GM12878 (cell line): ENCODE measurements at regions not wholly inside any gene's neighbourhood (a gene's known extent, or its start where the extent isn't known, plus 50 kb on each side); places are given as distances from the start of the nearest gene placed in this dataset.

Source experiments
- ATAC-seq: fragments of 200-7000 bp; cut with Tn5 transposase; 3 replicates; pipeline ENCODE4 v1.9.1; 2020; ENCODE audit warnings: mild to moderate bottlenecking, moderate library complexity
- BruUV-seq: library from RNA; stranded (reverse); fragments of 400-500 nt; replicated peaks from 2 replicates; lab custom pipeline; 2021; lab: Mats Ljungman, UMichigan
- CTCF ChIA-PET: fragments of 300-600 bp; sonication (Branson Sonifier 250); formaldehyde crosslinking; extraction: SDS; loops from one replicate; lab custom pipeline; 2021; ENCODE audit warnings: inconsistent platforms; lab: Yijun Ruan, JAX
- POLR2A ChIA-PET: fragments of 350-600 bp; formaldehyde crosslinking; extraction: SDS; loops from one replicate; lab custom pipeline; 2021; ENCODE audit warnings: inconsistent platforms; lab: Charles Lee
- RAD21 ChIA-PET: fragments of 300-600 bp; sonication (Branson Sonifier 250); formaldehyde crosslinking; loops from one replicate; lab custom pipeline; 2023; ENCODE audit warnings: antibody characterized with exemption; ENCODE audit not compliant: unreplicated experiment; lab: Charles Lee
- SMC1A ChIA-PET: fragments of 300-600 bp; sonication (Branson Sonifier 250); formaldehyde crosslinking; loops from one replicate; lab custom pipeline; 2023; ENCODE audit not compliant: unreplicated experiment, uncharacterized antibody; lab: Charles Lee
- DNase-seq: peaks from one replicate; pipeline ENCODE4 v3.0.0-alpha.2; 2011; ENCODE audit warnings: low read depth, low spot score
- FAIRE-seq: peaks from 3 replicates; lab custom pipeline; 2011; peaks lifted over from hg19 to GRCh38; lab: Jason Lieb, UNC
- H2AFZ ChIP-seq: 2 replicates; pipeline ENCODE4 v1.6.0; 2011; ENCODE audit warnings: low read depth, low read length, control low read depth; ENCODE audit not compliant: control insufficient read depth
- H3K27ac ChIP-seq: 2 replicates; pipeline ENCODE4 v1.5.1; 2011; ENCODE audit warnings: control low read depth; ENCODE audit not compliant: control insufficient read depth, insufficient read depth
- H3K27me3 ChIP-seq, 2 experiments: replicated peaks in 1 of 2; 2 replicates each; pipeline versions ENCODE4 v1.6.0 to v1.6.1; 2011; ENCODE audit warnings: low read length in 1 of 2; ENCODE audit not compliant: control insufficient read depth in 2 of 2, insufficient read depth in 2 of 2
- H3K36me3 ChIP-seq, 2 experiments: 2 replicates each; pipeline ENCODE4 v1.5.1; 2011; ENCODE audit warnings: low read length in 1 of 2; ENCODE audit not compliant: control insufficient read depth in 2 of 2, insufficient read depth in 2 of 2
- H3K4me1 ChIP-seq: 2 replicates; pipeline ENCODE4 v1.6.1; 2011; ENCODE audit warnings: mild to moderate bottlenecking, low read length, moderate library complexity, mixed read lengths; ENCODE audit not compliant: control insufficient read depth, insufficient read depth
- H3K4me2 ChIP-seq: 2 replicates; pipeline ENCODE4 v1.6.0; 2011; ENCODE audit warnings: control low read depth; ENCODE audit not compliant: control insufficient read depth, insufficient read depth
- H3K4me3 ChIP-seq: fragments of 200-600 bp; sonication (generic); 2 replicates; pipeline ENCODE4 v1.5.1; 2016
- H3K79me2 ChIP-seq: 2 replicates; pipeline ENCODE4 v1.6.0; 2011; ENCODE audit warnings: low read length; ENCODE audit not compliant: control insufficient read depth, insufficient read depth
- H3K9ac ChIP-seq: 2 replicates; pipeline ENCODE4 v1.8.0; 2011; ENCODE audit warnings: low read length, control low read depth, mixed read lengths; ENCODE audit not compliant: control insufficient read depth, insufficient read depth
- H3K9me3 ChIP-seq: replicated peaks from 3 replicates; pipeline ENCODE4 v1.5.1; 2011; ENCODE audit warnings: mild to moderate bottlenecking, low read length; ENCODE audit not compliant: control insufficient read depth, insufficient read depth
- H4K20me1 ChIP-seq: 2 replicates; pipeline ENCODE4 v1.6.0; 2011; ENCODE audit not compliant: control insufficient read depth, insufficient read depth
- ASH2L ChIP-seq: fragments of 300-600, 200-600 bp; sonication (generic); IDR thresholded peaks from 2 replicates; pipeline ENCODE4 v1.6.1; 2017; ENCODE audit warnings: low read depth, mild to moderate bottlenecking, borderline replicate concordance
- ESRRA ChIP-seq: IDR thresholded peaks from 2 replicates; pipeline ENCODE4 v1.6.1; 2012; ENCODE audit warnings: mild to moderate bottlenecking, low read length, improper control_type of control experiment
- MXI1 ChIP-seq: fragments of 150-350 bp; IDR thresholded peaks from 2 replicates; pipeline ENCODE4 v1.6.1; 2011; ENCODE audit warnings: low read depth, mild to moderate bottlenecking, inconsistent platforms, low read length, improper control_type of control experiment
- NRF1 ChIP-seq: conservative IDR thresholded peaks from 2 replicates; pipeline ENCODE4 v1.6.1; 2011; ENCODE audit warnings: mild to moderate bottlenecking, low read depth, low read length, improper control_type of control experiment
- SPI1 ChIP-seq: IDR thresholded peaks from 2 replicates; pipeline ENCODE4 v1.6.1; 2011; ENCODE audit warnings: low read depth, mild to moderate bottlenecking, low read length, moderate library complexity, borderline replicate concordance; ENCODE audit not compliant: insufficient read depth
- YBX1 ChIP-seq: fragments of 450-650 bp; IDR thresholded peaks from 2 replicates; pipeline ENCODE4 v1.6.1; 2016; ENCODE audit warnings: antibody characterized with exemption
- ZBED1 ChIP-seq: IDR thresholded peaks from 2 replicates; pipeline ENCODE4 v1.6.1; 2016; ENCODE audit warnings: borderline replicate concordance
- WGBS: methylation state at CpG from one replicate; pipeline ENCODE4 v1.1.6; 2016; ENCODE audit warnings: low lambda C conversion rate; ENCODE audit not compliant: insufficient replicate concordance, insufficient coverage; ENCODE audit errors: missing lambda C conversion rate; 5-methylcytosine and 5-hydroxymethylcytosine counted together
- in situ Hi-C: fragments of 300-500 bp; cut with MboI; formaldehyde crosslinking; loops from 9 replicates; pipeline ENCODE4 v1.14.3; 2018; ENCODE audit warnings: mixed read lengths
- intact Hi-C: fragments of 100-400 bp; cut with micrococcal nuclease; formaldehyde crosslinking; loops from one replicate; pipeline ENCODE4 v1.14.2; 2022; ENCODE audit not compliant: unreplicated experiment
- TF ChIP-seq, protein P1 (sequence below): fragments of 150-350 bp; IDR thresholded peaks from 2 replicates; pipeline ENCODE4 v1.6.1; 2014; ENCODE audit warnings: mild to moderate bottlenecking, low read depth, low read length
- TF ChIP-seq, protein P2 (sequence below): IDR thresholded peaks from 2 replicates; pipeline ENCODE4 v1.6.1; 2011; ENCODE audit warnings: low read depth, mild to moderate bottlenecking, low read length, moderate library complexity, borderline replicate concordance; ENCODE audit errors: extremely low read depth

DNA sequence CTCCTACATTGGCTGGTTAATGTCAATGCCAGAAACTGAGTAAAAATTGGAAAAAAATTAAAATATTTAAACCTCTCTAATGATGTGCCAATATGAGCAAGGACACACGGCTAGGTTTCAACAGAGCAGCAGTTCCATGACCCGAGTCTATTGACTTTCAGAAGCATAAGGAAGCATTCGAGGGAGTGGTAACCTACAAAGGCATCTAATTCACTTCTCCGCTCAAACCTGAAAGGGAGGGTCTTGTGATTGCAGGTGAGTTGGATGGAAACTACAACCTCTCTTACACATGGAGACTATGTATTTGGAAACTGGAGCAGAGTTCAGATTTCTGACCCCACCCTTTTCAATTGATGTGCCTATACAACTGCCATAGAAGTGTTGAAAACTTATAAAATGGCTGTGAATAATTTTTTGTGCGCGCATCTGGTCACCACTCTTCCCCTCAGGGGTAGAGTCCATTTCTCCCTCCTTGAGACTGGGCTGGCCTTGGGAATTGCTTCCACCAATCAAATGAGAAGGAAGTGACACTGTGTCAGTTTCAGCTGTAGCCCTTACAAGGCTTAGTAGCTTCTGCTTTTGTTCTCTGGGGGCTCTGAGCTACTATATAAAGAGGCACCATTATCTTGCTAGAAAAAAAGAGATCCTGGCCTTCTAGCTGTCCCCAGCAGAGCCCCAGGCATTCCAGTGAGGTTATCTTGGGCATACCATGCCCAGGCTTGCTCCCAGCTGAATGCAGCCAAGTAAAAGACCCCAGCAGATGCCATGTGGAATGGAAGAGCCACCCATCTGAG is 278.0 kb downstream of the EPHA4 start:
- H2AFZ ChIP-seq = no peak overlapping the region

More for the DNA sequence above, 278.0 kb downstream of the EPHA4 start:
- TF ChIP-seq YBX1 = no peak
- no peak for TF ChIP-seq MXI1
- TF ChIP-seq SPI1 = no peak
- TF ChIP-seq, protein P1, sequence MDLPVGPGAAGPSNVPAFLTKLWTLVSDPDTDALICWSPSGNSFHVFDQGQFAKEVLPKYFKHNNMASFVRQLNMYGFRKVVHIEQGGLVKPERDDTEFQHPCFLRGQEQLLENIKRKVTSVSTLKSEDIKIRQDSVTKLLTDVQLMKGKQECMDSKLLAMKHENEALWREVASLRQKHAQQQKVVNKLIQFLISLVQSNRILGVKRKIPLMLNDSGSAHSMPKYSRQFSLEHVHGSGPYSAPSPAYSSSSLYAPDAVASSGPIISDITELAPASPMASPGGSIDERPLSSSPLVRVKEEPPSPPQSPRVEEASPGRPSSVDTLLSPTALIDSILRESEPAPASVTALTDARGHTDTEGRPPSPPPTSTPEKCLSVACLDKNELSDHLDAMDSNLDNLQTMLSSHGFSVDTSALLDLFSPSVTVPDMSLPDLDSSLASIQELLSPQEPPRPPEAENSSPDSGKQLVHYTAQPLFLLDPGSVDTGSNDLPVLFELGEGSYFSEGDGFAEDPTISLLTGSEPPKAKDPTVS = no peak
- TF ChIP-seq NRF1 = no peak
- TF ChIP-seq ASH2L = no peak
- TF ChIP-seq ZBED1 = no peak
- no peak for TF ChIP-seq ESRRA
- TF ChIP-seq, protein P2, sequence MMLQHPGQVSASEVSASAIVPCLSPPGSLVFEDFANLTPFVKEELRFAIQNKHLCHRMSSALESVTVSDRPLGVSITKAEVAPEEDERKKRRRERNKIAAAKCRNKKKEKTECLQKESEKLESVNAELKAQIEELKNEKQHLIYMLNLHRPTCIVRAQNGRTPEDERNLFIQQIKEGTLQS = no peak
- Histone ChIP-seq H3K36me3 (no peaks in the 10 kb centered on the region), H4K20me1 (no peaks in the 10 kb centered on the region), H3K9me3 (no peaks in the 10 kb centered on the region), H3K4me2 (no peak overlapping the region), H3K4me1 (no peaks in the 10 kb centered on the region), H3K27me3 (no peaks in the 10 kb centered on the region), H3K4me3 (no peak overlapping the region), H3K9ac (no peak overlapping the region), H3K27ac (no peak overlapping the region), H3K79me2 (no peaks in the 10 kb centered on the region)
- ATAC-seq (peak; percentile 75), DNase-seq (no peak), FAIRE-seq (no peak)
- ChIA-PET CTCF (no interaction called here), POLR2A (no interaction called here), RAD21 (no interaction called here), SMC1A (interaction anchor here (0.9 kb wide), 1 partner anchor 13 kb away, joined by 3 read pairs; no protein-coding TSS in a partner anchor)
- BruUV-seq = no TSS peak
- in situ Hi-C loops = no loop called here
- intact Hi-C loops = no loop called here
- 43% methylated on average over 6 of the region's 6 CpGs for WGBS
